Thoracic aorta (tissue), 2 donors: ENCODE measurements at regions not wholly inside any gene's neighbourhood (a gene's known extent, or its start where the extent isn't known, plus 50 kb on each side); places are given as distances from the start of the nearest gene placed in this dataset.
"Not testable (repeated sequence)": the region's sequence is repeated elsewhere in the genome, so short reads cannot be mapped to it uniquely, and the experiment has no call there.

Experiments
- ATAC-seq: fragments of 150-250 bp; one replicate; pipeline ENCODE4 v1.8.0; 2017; ENCODE audit warnings: low read depth; ENCODE audit not compliant: insufficient number of reproducible peaks, low FRiP score
- DNase-seq: peaks from one replicate; pipeline ENCODE4 v3.0.0-alpha.2; 2020; ENCODE audit warnings: low spot score
- H3K27ac ChIP-seq, 2 donors: fragments of 200-600 bp; sonication (generic); 1 replicate in 1 of 2; 2 replicates in 1 of 2; pipeline ENCODE4 v1.5.1; 2016; ENCODE audit warnings: mild to moderate bottlenecking in 2 of 2, moderate library complexity in 2 of 2
- H3K27me3 ChIP-seq: fragments of 200-600 bp; sonication (generic); replicated peaks from 2 replicates; pipeline ENCODE4 v1.6.0; 2016; ENCODE audit warnings: mild to moderate bottlenecking; ENCODE audit not compliant: insufficient read depth
- H3K36me3 ChIP-seq: fragments of 200-600 bp; sonication (generic); one replicate; pipeline ENCODE4 v1.5.1; 2016
- H3K4me1 ChIP-seq, 2 donors: fragments of 200-600 bp; sonication (generic); 1 replicate in 1 of 2; 2 replicates in 1 of 2; pipeline versions ENCODE4 v1.5.1 to v1.6.0; 2016; ENCODE audit warnings: low read depth in 2 of 2, mild to moderate bottlenecking in 1 of 2; ENCODE audit not compliant: control insufficient read depth in 1 of 2
- H3K4me3 ChIP-seq: fragments of 200-600 bp; sonication (generic); 2 replicates; pipeline ENCODE4 v1.5.1; 2016; ENCODE audit warnings: mild to moderate bottlenecking
- H3K9me3 ChIP-seq: fragments of 200-600 bp; sonication (generic); 2 replicates; pipeline ENCODE4 v1.5.1; 2016
- CTCF ChIP-seq: fragments of 200-600 bp; sonication (generic); IDR thresholded peaks from one replicate; pipeline ENCODE4 v1.5.1; 2019; ENCODE audit warnings: antibody characterized with exemption

DNA sequence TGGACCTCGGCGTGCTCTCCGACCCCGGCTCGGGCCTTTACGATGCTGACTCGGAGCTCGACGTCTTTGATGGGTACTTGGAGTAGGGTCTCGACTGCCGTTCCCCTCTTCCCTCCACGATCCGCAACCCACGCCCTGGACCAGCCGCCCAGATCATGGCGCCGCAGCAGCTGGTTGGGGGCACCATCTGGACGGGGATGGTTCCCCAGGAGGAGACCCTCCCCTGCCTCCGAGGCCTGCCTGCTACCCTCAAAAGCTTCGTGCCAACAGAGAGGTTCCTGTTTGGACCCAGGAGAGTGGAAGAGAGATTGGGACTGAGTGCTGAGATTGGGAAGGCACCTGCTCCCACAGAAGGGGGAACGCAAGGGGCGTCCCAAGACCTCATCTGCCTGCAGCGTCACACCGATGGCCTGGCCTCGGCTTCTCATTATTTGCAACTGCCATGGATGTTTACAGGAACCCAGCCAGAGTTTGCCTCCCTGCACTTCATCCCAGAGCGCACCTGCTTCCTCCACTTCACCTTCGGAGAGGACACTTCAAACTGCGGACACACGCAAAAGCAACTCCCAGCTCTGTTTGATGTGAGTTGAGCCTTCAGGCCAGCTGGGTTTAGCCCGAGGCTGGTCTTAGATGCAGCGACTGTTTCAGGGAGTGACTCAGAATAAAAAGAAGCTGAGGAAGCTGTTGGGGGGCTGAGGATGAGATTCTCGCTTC is 58.9 kb downstream of the GOLGA6L7 start:
- DNase-seq, H3K36me3 ChIP-seq, H3K9me3 ChIP-seq, H3K27me3 ChIP-seq, ATAC-seq: not testable (repeated sequence)
- Histone ChIP-seq H3K4me1 (peaks cover 17 to 36% of the 10 kb centered on the region in 2 donors), H3K27ac (peak overlapping the region; percentile 65 to 86), H3K4me3 (peak overlapping the region; percentile 76)

DNA sequence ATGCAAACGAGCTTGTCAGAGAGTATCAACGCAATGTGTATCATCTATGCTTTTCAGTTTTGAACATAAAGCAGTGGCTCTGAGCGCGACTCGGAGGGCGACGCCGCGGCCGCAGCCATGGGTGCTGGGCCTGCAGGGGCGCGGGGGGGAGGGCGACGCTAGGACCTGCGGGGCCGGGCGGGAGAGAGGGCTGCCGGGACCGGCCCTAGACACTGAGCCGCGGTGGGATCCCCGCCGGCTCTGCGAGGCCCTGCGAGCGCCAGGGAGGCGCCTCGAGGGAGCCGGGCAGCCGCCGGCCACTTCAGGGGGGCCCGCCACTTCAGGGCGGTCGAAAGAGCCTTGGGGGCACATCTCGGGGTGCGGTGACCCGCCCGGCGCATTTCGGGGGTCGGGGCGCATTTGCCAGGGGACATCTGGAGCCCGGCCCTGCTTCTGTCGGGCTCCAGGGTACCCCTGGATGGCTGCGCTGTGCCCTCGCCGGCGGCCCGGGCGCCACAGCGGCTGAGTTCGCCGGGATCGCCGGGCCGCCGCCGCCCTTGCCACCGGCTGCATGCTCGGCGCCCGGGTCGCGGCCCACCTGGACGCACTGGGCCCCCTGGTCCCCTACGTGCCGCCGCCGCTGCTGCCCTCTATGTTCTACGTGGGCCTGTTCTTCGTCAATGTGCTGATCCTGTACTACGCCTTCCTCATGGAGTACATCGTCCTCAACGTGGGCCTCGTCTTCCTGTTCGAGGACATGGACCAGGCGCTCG is 59.6 kb downstream of the GOLGA6L7 start:
- not testable (repeated sequence) for H3K9me3 ChIP-seq, H3K27me3 ChIP-seq, H3K36me3 ChIP-seq, DNase-seq, ATAC-seq
- peak overlapping the region; percentile 70 for H3K4me3 ChIP-seq
- peak overlapping the region; percentile 82 to 86 for H3K27ac ChIP-seq
- peaks cover 17 to 36% of the 10 kb centered on the region in 2 donors for H3K4me1 ChIP-seq

- DNase-seq, H3K36me3 ChIP-seq, ATAC-seq, H3K27me3 ChIP-seq, H3K9me3 ChIP-seq: not testable (repeated sequence)
- peak overlapping the region; percentile 70 for H3K4me3 ChIP-seq
- peak overlapping the region; percentile 82 for H3K27ac ChIP-seq
- H3K4me1 ChIP-seq = peaks cover 17 to 36% of the 10 kb centered on the region in 2 donors
These were observed 60.3 kb downstream of the GOLGA6L7 start for GRCh38 chr15:28788176-28788575.

- Histone ChIP-seq H3K27ac (peak overlapping the region; percentile 66 to 77), H3K4me3 (no peak overlapping the region), H3K36me3 (no peaks in the 10 kb centered on the region), H3K4me1 (peaks cover 17 to 36% of the 10 kb centered on the region in 2 donors), H3K9me3 (no peaks in the 10 kb centered on the region), H3K27me3 (no peaks in the 10 kb centered on the region)
- no peak for ATAC-seq
- TF ChIP-seq CTCF = no peak
- no peak for DNase-seq
These were observed 61.9 kb downstream of the GOLGA6L7 start for GRCh38 chr15:28786521-28786920.

DNA sequence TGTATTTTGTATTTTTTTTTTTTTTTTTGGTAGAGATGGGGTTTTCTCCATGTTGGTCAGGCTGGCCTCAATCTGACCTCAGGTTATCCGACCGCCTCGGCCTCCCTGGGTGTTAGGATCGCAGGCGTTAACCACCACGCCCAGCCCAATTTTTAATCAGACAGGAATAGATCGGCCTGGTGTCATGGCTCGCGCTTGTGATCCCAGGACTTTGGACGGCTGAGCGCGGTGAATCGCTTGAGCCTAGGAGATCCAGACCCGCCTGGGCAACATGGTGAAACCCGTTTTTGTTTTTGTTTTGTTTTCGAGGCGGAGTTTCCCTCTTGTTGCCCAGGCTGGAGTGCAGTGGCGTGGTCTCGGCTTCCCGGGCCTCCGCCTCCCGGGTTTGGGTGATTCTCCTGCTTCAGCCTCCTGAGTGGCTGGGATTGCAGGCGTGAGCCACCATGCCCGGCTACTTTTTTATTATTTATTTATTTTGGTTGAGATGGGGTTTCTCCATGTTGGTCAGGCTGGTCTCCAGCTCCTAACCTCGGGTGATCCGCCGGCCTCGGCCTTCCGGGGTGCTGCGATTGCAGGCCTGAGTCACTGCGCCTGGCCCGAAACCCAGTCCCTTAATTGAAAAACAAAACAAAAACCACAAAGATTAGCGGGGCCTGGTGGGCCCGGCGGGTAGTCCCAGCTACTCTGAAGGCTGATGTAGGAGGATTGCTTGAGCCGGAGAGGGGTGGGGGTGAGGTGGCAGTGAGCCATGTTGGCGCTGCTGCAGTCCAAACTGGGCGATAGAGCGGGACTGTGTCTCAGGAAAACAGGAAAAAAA is 63.9 kb downstream of the GOLGA6L7 start:
- Histone ChIP-seq H3K27ac (peak overlapping the region; percentile 66 to 77), H3K4me3 (peak overlapping the region; percentile 57), H3K4me1 (peaks cover 17 to 36% of the 10 kb centered on the region in 2 donors)
- ATAC-seq, DNase-seq, H3K36me3 ChIP-seq, H3K27me3 ChIP-seq, H3K9me3 ChIP-seq: not testable (repeated sequence)
- peak; percentile 6 for TF ChIP-seq CTCF

GRCh38 chr15:28783873-28784272 is 64.6 kb downstream of the GOLGA6L7 start:
- ATAC-seq = no peak
- H3K36me3 ChIP-seq = no peaks in the 10 kb centered on the region
- TF ChIP-seq CTCF = no peak
- H3K4me3 ChIP-seq = no peak overlapping the region
- H3K27ac ChIP-seq = peak overlapping the region in 1 of 2 donors; percentile 77
- peaks cover 17 to 36% of the 10 kb centered on the region in 2 donors for H3K4me1 ChIP-seq
- DNase-seq = no peak
- no peaks in the 10 kb centered on the region for H3K27me3 ChIP-seq
- no peaks in the 10 kb centered on the region for H3K9me3 ChIP-seq
